ENCODE measurements at regions not wholly inside any gene's neighbourhood (a gene's known extent, or its start where the extent isn't known, plus 50 kb on each side); places are given as distances from the start of the nearest gene placed in this dataset.

DNA sequence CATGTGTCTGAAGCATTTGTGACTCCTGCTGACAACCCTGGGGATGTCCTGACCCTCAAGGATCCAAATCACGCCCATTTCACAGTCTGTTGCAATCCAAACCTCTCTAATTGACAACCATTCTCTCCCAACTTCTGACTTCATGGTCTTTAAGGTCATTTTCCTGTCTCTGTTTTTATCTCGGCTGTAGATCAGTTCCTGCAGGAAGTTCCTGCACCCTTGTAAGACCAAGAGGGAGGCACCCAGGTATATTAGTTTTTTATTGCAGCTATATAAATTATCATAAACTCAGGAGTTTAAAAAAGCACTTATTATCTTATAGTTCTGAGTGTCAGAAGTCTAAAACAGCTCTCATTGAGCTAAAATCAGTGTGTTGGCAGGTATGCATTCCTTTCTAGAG lies 166.8 kb downstream of the BTBD3 start:
- TF ChIP-seq, protein P1, sequence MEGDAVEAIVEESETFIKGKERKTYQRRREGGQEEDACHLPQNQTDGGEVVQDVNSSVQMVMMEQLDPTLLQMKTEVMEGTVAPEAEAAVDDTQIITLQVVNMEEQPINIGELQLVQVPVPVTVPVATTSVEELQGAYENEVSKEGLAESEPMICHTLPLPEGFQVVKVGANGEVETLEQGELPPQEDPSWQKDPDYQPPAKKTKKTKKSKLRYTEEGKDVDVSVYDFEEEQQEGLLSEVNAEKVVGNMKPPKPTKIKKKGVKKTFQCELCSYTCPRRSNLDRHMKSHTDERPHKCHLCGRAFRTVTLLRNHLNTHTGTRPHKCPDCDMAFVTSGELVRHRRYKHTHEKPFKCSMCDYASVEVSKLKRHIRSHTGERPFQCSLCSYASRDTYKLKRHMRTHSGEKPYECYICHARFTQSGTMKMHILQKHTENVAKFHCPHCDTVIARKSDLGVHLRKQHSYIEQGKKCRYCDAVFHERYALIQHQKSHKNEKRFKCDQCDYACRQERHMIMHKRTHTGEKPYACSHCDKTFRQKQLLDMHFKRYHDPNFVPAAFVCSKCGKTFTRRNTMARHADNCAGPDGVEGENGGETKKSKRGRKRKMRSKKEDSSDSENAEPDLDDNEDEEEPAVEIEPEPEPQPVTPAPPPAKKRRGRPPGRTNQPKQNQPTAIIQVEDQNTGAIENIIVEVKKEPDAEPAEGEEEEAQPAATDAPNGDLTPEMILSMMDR (conservative IDR thresholded peaks at IDR 0.05 in 1 of 2, IDR thresholded peaks at IDR 0.05 in 1 of 2; ENCODE audit: extremely low read depth in 1 of 2, insufficient read depth in 1 of 2, low read depth in 1 of 2, low read length in 2 of 2) = no peak
- no peak for TF ChIP-seq EZH2 (IDR thresholded peaks at IDR 0.05; ENCODE audit: borderline replicate concordance, low read length)
